ENCODE measurements at regions not wholly inside any gene's neighbourhood (a gene's known extent, or its start where the extent isn't known, plus 50 kb on each side); places are given as distances from the start of the nearest gene placed in this dataset.

- no peaks in the 10 kb centered on the region for H3K36me3 ChIP-seq
- H3K4me1 ChIP-seq, result no peaks in the 10 kb centered on the region
- WGBS, result 51% methylated on average over 2 of the region's 2 CpGs
- H3K4me3 ChIP-seq, result no peak overlapping the region
- H3K9me3 ChIP-seq, result peaks cover 0 to 2% (median 1%) of the 10 kb centered on the region in 4 donors
- no peak overlapping the region for H3K27ac ChIP-seq (replicated peaks in 1 of 4)
- no peaks in the 10 kb centered on the region for H3K27me3 ChIP-seq
- DNase-seq (ENCODE audit: extremely low spot score), result peak; percentile 19
- intact Hi-C loops (cut with DNase I), result no loop called here
- TF ChIP-seq EP300 (IDR thresholded peaks at IDR 0.05) (no peak), POLR2A (IDR thresholded peaks at IDR 0.05; ENCODE audit: low read depth) (no peak), CTCF (IDR thresholded peaks at IDR 0.05) (no peak), POLR2AphosphoS5 (IDR thresholded peaks at IDR 0.05) (no peak)
Observed at GRCh38 chr16:54792811-54793210, 137.9 kb upstream of the IRX5 start.

- no peaks in the 10 kb centered on the region for H3K36me3 ChIP-seq
- intact Hi-C loops (cut with DNase I), result no loop called here
- peaks cover 0 to 8% (median 0%) of the 10 kb centered on the region in 4 donors for H3K27me3 ChIP-seq
- peaks cover 0 to 18% (median 6%) of the 10 kb centered on the region in 4 donors for H3K9me3 ChIP-seq
- no peaks in the 10 kb centered on the region for H3K4me1 ChIP-seq
- H3K4me3 ChIP-seq, result no peak overlapping the region
- H3K27ac ChIP-seq (replicated peaks in 1 of 4), result no peak overlapping the region
- no peak for DNase-seq (ENCODE audit: extremely low spot score)
- 73% methylated on average over 1 of the region's 1 CpG for whole genome bisulfite sequencing
- no peak for TF ChIP-seq POLR2A (IDR thresholded peaks at IDR 0.05; ENCODE audit: low read depth)
- no peak for TF ChIP-seq CTCF (IDR thresholded peaks at IDR 0.05)
- TF ChIP-seq POLR2AphosphoS5 (IDR thresholded peaks at IDR 0.05), result no peak
Observed at GRCh38 chr16:54787045-54787444, 143.6 kb upstream of the IRX5 start.

- TF ChIP-seq EP300 (IDR thresholded peaks at IDR 0.05) (no peak), CTCF (IDR thresholded peaks at IDR 0.05) (no peak), POLR2AphosphoS5 (IDR thresholded peaks at IDR 0.05) (no peak), POLR2A (IDR thresholded peaks at IDR 0.05; ENCODE audit: low read depth) (no peak)
- peaks cover 0 to 8% (median 0%) of the 10 kb centered on the region in 4 donors for H3K27me3 ChIP-seq
- H3K9me3 ChIP-seq, result peaks cover 0 to 18% (median 6%) of the 10 kb centered on the region in 4 donors
- no peaks in the 10 kb centered on the region for H3K4me1 ChIP-seq
- H3K4me3 ChIP-seq, result no peak overlapping the region
- intact Hi-C loops (cut with DNase I), result no loop called here
- WGBS, result 91% methylated on average over 2 of the region's 2 CpGs
- H3K27ac ChIP-seq (replicated peaks in 1 of 4), result no peak overlapping the region
- DNase-seq (ENCODE audit: extremely low spot score), result no peak
- no peaks in the 10 kb centered on the region for H3K36me3 ChIP-seq
Observed at GRCh38 chr16:54783980-54784379, 146.7 kb upstream of the IRX5 start.

GRCh38 chr16:54783226-54783625 lies 147.4 kb upstream of the IRX5 start:
- no peak for TF ChIP-seq POLR2AphosphoS5 (IDR thresholded peaks at IDR 0.05)
- TF ChIP-seq CTCF (IDR thresholded peaks at IDR 0.05), result no peak
- TF ChIP-seq EP300 (IDR thresholded peaks at IDR 0.05), result no peak
- TF ChIP-seq POLR2A (IDR thresholded peaks at IDR 0.05; ENCODE audit: low read depth), result no peak
- H3K4me3 ChIP-seq, result no peak overlapping the region
- no peaks in the 10 kb centered on the region for H3K4me1 ChIP-seq
- whole genome bisulfite sequencing, result 74% methylated on average over 3 of the region's 3 CpGs
- peaks cover 0 to 18% (median 6%) of the 10 kb centered on the region in 4 donors for H3K9me3 ChIP-seq
- intact Hi-C loops (cut with DNase I), result no loop called here
- peak; percentile 14 for DNase-seq (ENCODE audit: extremely low spot score)
- no peaks in the 10 kb centered on the region for H3K36me3 ChIP-seq
- peaks cover 0 to 8% (median 0%) of the 10 kb centered on the region in 4 donors for H3K27me3 ChIP-seq
- H3K27ac ChIP-seq (replicated peaks in 1 of 4), result no peak overlapping the region

GRCh38 chr16:54780266-54780665 lies 150.4 kb upstream of the IRX5 start:
- intact Hi-C loops (cut with DNase I), result no loop called here
- peak; percentile 7 for DNase-seq (ENCODE audit: extremely low spot score)
- no peak for TF ChIP-seq POLR2AphosphoS5 (IDR thresholded peaks at IDR 0.05)
- TF ChIP-seq POLR2A (IDR thresholded peaks at IDR 0.05; ENCODE audit: low read depth), result no peak
- no peak for TF ChIP-seq CTCF (IDR thresholded peaks at IDR 0.05)
- TF ChIP-seq EP300 (IDR thresholded peaks at IDR 0.05), result no peak
- Histone ChIP-seq H3K27ac (replicated peaks in 1 of 4) (no peak overlapping the region), H3K27me3 (peaks cover 0 to 4% (median 0%) of the 10 kb centered on the region in 4 donors), H3K36me3 (no peaks in the 10 kb centered on the region), H3K9me3 (no peaks in the 10 kb centered on the region), H3K4me3 (no peak overlapping the region), H3K4me1 (no peaks in the 10 kb centered on the region)
- 74% methylated on average over 1 of the region's 1 CpG for WGBS
